ENCODE measurements at regions not wholly inside any gene's neighbourhood (a gene's known extent, or its start where the extent isn't known, plus 50 kb on each side); places are given as distances from the start of the nearest gene placed in this dataset.

GRCh38 chr5:174310706-174311105 is 265.2 kb downstream of the NSG2 start:
- H3K4me2 ChIP-seq (replicated peaks; ENCODE audit: extremely low read depth, low read length, poor library complexity, severe bottlenecking) = no peak overlapping the region
- H3K27me3 ChIP-seq (ENCODE audit: control insufficient read depth in 2 of 2, insufficient read depth in 2 of 2, low read length in 2 of 2) = peaks cover 2 to 30% of the 10 kb centered on the region in 2 donors
- H2AFZ ChIP-seq (ENCODE audit: insufficient read depth, low read depth, low read length, poor library complexity, severe bottlenecking) = no peak overlapping the region
- Mint-ChIP-seq H3K9me3 (peaks cover 0 to 4% (median 0%) of the 10 kb centered on the region in 7 donors), H3K4me3 (peak overlapping the region in 1 of 2 donors; percentile 72), H3K27me3 (ENCODE audit: low read depth in 3 of 3) (peaks cover 29 to 40% (median 32%) of the 10 kb centered on the region in 3 donors), H3K27ac (no peak overlapping the region), H3K36me3 (no peaks in the 10 kb centered on the region), H3K4me1 (no peaks in the 10 kb centered on the region)
- H3K4me1 ChIP-seq (ENCODE audit: control insufficient read depth in 1 of 2, insufficient read depth in 2 of 2, low read length in 2 of 2) = peaks cover 0 to 3% of the 10 kb centered on the region in 2 donors
- intact Hi-C loops (cut with micrococcal nuclease) = loop anchor here (5.0 to 10.0 kb wide), 3 partner anchors 693 to 1016 kb away; partner anchors contain the start of gene BOD1 (in 2 of the 2)
- WGBS (ENCODE audit: insufficient coverage) = 32% methylated on average over 2 of the region's 4 CpGs
- H3K27ac ChIP-seq (ENCODE audit: low read depth in 1 of 2, low read length in 2 of 2) = no peak overlapping the region
- no peaks in the 10 kb centered on the region for H3K9me3 ChIP-seq (replicated peaks in 1 of 2; ENCODE audit: control insufficient read depth in 1 of 2, insufficient read depth in 1 of 2, low read length in 2 of 2)
- H3K9ac ChIP-seq (ENCODE audit: insufficient read depth, low read length, poor library complexity, severe bottlenecking) = no peak overlapping the region
- no peak for TF ChIP-seq CTCF (IDR thresholded peaks at IDR 0.05)
- no peaks in the 10 kb centered on the region for H4K20me1 ChIP-seq (ENCODE audit: insufficient read depth, low read length)
- H3K79me2 ChIP-seq (ENCODE audit: insufficient read depth, low read length) = no peaks in the 10 kb centered on the region
- no peak overlapping the region for H3K4me3 ChIP-seq (replicated peaks in 1 of 3; ENCODE audit: low read depth in 2 of 3, low read length in 3 of 3)
- H3K36me3 ChIP-seq (replicated peaks in 1 of 2; ENCODE audit: control insufficient read depth in 1 of 2, insufficient read depth in 2 of 2, low read length in 2 of 2) = no peaks in the 10 kb centered on the region
- DNase-seq = no peak

GRCh38 chr5:174311121-174311520 is 265.6 kb downstream of the NSG2 start:
- peaks cover 0 to 4% (median 0%) of the 10 kb centered on the region in 7 donors for H3K9me3 Mint-ChIP-seq
- no peaks in the 10 kb centered on the region for H4K20me1 ChIP-seq (ENCODE audit: insufficient read depth, low read length)
- H3K27ac Mint-ChIP-seq = no peak overlapping the region
- H3K36me3 Mint-ChIP-seq = no peaks in the 10 kb centered on the region
- no peaks in the 10 kb centered on the region for H3K36me3 ChIP-seq (replicated peaks in 1 of 2; ENCODE audit: control insufficient read depth in 1 of 2, insufficient read depth in 2 of 2, low read length in 2 of 2)
- no peak overlapping the region for H3K4me3 ChIP-seq (replicated peaks in 1 of 3; ENCODE audit: low read depth in 2 of 3, low read length in 3 of 3)
- intact Hi-C loops (cut with micrococcal nuclease) = loop anchor here (5.0 to 10.0 kb wide), 3 partner anchors 694 to 1016 kb away; partner anchors contain the start of gene BOD1 (in 2 of the 2)
- WGBS (ENCODE audit: insufficient coverage) = 81% methylated on average over 16 of the region's 17 CpGs
- peaks cover 0 to 3% of the 10 kb centered on the region in 2 donors for H3K4me1 ChIP-seq (ENCODE audit: control insufficient read depth in 1 of 2, insufficient read depth in 2 of 2, low read length in 2 of 2)
- no peak overlapping the region for H3K4me2 ChIP-seq (replicated peaks; ENCODE audit: extremely low read depth, low read length, poor library complexity, severe bottlenecking)
- no peak for DNase-seq
- H3K27me3 ChIP-seq (ENCODE audit: control insufficient read depth in 2 of 2, insufficient read depth in 2 of 2, low read length in 2 of 2) = peaks cover 2 to 30% of the 10 kb centered on the region in 2 donors
- peak overlapping the region in 1 of 2 donors; percentile 72 for H3K4me3 Mint-ChIP-seq
- no peaks in the 10 kb centered on the region for H3K79me2 ChIP-seq (ENCODE audit: insufficient read depth, low read length)
- no peak for TF ChIP-seq CTCF (IDR thresholded peaks at IDR 0.05)
- no peaks in the 10 kb centered on the region for H3K9me3 ChIP-seq (replicated peaks in 1 of 2; ENCODE audit: control insufficient read depth in 1 of 2, insufficient read depth in 1 of 2, low read length in 2 of 2)
- no peak overlapping the region for H3K27ac ChIP-seq (ENCODE audit: low read depth in 1 of 2, low read length in 2 of 2)
- H3K9ac ChIP-seq (ENCODE audit: insufficient read depth, low read length, poor library complexity, severe bottlenecking) = no peak overlapping the region
- peaks cover 29 to 40% (median 32%) of the 10 kb centered on the region in 3 donors for H3K27me3 Mint-ChIP-seq (ENCODE audit: low read depth in 3 of 3)
- peak overlapping the region; percentile 70 for H2AFZ ChIP-seq (ENCODE audit: insufficient read depth, low read depth, low read length, poor library complexity, severe bottlenecking)
- no peaks in the 10 kb centered on the region for H3K4me1 Mint-ChIP-seq

Measured in CD14-positive monocyte (primary cell).